ENCODE measurements at regions not wholly inside any gene's neighbourhood (a gene's known extent, or its start where the extent isn't known, plus 50 kb on each side); places are given as distances from the start of the nearest gene placed in this dataset.
"Not testable (repeated sequence)": the region's sequence is repeated elsewhere in the genome, so short reads cannot be mapped to it uniquely, and the experiment has no call there.

DNA sequence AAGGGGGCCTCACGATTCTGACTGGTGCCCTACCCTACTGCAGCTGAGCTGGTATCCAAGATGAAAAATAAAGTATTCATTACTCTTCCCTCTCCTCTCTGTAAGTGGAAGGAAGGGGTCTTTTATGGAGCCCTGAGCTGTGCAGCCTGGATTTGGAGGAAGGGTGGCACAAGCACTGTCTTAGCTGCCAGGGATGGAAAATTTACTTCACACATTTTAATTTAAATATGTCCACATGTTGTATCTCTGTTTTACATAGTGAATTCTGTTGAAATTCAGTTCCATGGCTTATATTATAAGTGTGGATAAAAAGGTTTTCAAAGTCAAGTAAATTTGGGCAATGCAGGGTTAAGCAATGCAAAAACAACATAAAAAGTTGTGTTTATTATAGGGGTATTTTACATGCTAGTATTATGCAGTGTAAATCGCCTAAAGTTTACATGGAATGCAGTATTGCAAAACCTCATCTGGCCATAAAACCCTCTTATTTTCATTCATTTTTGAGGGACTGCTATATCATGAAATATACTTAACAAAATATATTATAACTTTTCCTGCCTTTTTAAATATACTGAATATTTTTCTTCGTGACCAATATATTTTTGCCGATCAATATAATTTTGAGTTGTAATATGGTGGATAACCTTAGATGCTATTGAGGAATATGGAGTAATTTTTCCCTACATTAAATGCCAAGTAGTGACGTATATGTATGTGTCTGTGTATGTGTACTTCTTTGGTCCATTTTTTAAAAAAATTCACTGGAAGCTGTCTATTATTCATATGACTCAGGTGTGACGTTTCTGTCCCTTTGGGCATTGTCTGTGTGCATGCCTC, 333.9 kb upstream of the CYRIA start:
- H3K4me3 ChIP-seq (ENCODE audit: low read length in 3 of 3) = no peak overlapping the region
- H3K9ac ChIP-seq (ENCODE audit: low read depth in 1 of 3, low read length in 3 of 3) = no peak overlapping the region
- H3K4me1 ChIP-seq (ENCODE audit: control insufficient read depth in 3 of 3, insufficient read depth in 3 of 3, low read length in 3 of 3) = no peaks in the 10 kb centered on the region
- no peaks in the 10 kb centered on the region for H3K9me3 ChIP-seq (ENCODE audit: control insufficient read depth in 3 of 3, low read length in 3 of 3)
- H3K27me3 ChIP-seq (ENCODE audit: control insufficient read depth in 3 of 3, insufficient read depth in 3 of 3, low read length in 3 of 3) = no peaks in the 10 kb centered on the region
- H3K36me3 ChIP-seq (ENCODE audit: control insufficient read depth in 3 of 3, insufficient read depth in 3 of 3, low read length in 3 of 3) = no peaks in the 10 kb centered on the region
- no peak overlapping the region for H3K27ac ChIP-seq (ENCODE audit: low read depth, low read length)

DNA sequence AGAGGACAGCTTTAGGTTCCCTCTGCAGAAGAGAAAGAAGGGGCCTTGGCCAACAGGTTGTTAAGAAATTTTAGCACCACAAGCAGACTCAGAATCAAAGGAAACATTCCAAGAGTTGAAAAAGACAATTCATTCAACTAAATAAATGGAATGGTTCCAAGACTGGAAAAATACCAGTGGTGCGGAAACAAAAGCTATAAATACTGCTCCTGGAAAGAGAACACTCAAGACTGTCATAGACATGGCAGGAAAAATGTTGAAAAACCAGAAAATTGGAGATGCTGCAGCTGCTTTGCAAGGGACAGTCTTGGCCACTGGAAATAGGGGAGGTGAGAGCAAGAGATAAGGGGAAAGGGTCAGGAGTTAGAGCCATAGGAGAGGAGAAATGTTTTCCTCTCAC, 312.7 kb upstream of the CYRIA start:
- no peak overlapping the region for H3K27ac ChIP-seq (ENCODE audit: low read depth, low read length)
- H3K27me3 ChIP-seq (ENCODE audit: control insufficient read depth in 3 of 3, insufficient read depth in 3 of 3, low read length in 3 of 3) = no peaks in the 10 kb centered on the region
- H3K4me1 ChIP-seq (ENCODE audit: control insufficient read depth in 3 of 3, insufficient read depth in 3 of 3, low read length in 3 of 3) = no peaks in the 10 kb centered on the region
- no peaks in the 10 kb centered on the region for H3K9me3 ChIP-seq (ENCODE audit: control insufficient read depth in 3 of 3, low read length in 3 of 3)
- H3K36me3 ChIP-seq (ENCODE audit: control insufficient read depth in 3 of 3, insufficient read depth in 3 of 3, low read length in 3 of 3) = no peaks in the 10 kb centered on the region
- H3K9ac ChIP-seq (ENCODE audit: low read depth in 1 of 3, low read length in 3 of 3) = no peak overlapping the region
- H3K4me3 ChIP-seq (ENCODE audit: low read length in 3 of 3) = no peak overlapping the region

DNA sequence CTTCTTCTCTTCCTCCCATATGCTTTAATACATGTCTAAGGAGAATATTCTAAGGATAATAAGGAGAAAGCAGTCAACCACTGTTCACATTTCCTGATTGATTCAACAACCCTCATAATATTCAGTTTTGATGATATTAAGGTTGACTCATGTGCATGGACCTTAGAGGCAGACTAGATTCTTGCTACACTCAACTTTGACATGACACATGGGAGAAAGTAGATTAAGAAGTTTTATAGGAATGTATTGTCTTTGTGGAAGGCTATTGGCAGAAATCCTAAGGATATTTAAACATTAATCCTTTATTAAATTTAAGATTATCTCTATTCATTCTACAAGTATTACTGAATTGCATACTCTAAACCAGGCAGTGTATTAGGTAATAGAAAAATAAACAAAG, 309.1 kb upstream of the CYRIA start:
- no peak overlapping the region for H3K9ac ChIP-seq (ENCODE audit: low read depth in 1 of 3, low read length in 3 of 3)
- no peak overlapping the region for H3K27ac ChIP-seq (ENCODE audit: low read depth, low read length)
- no peak overlapping the region for H3K4me3 ChIP-seq (ENCODE audit: low read length in 3 of 3)
- no peaks in the 10 kb centered on the region for H3K27me3 ChIP-seq (ENCODE audit: control insufficient read depth in 3 of 3, insufficient read depth in 3 of 3, low read length in 3 of 3)
- H3K36me3 ChIP-seq (ENCODE audit: control insufficient read depth in 3 of 3, insufficient read depth in 3 of 3, low read length in 3 of 3) = no peaks in the 10 kb centered on the region
- H3K4me1 ChIP-seq (ENCODE audit: control insufficient read depth in 3 of 3, insufficient read depth in 3 of 3, low read length in 3 of 3) = no peaks in the 10 kb centered on the region
- H3K9me3 ChIP-seq (ENCODE audit: control insufficient read depth in 3 of 3, low read length in 3 of 3) = no peaks in the 10 kb centered on the region

DNA sequence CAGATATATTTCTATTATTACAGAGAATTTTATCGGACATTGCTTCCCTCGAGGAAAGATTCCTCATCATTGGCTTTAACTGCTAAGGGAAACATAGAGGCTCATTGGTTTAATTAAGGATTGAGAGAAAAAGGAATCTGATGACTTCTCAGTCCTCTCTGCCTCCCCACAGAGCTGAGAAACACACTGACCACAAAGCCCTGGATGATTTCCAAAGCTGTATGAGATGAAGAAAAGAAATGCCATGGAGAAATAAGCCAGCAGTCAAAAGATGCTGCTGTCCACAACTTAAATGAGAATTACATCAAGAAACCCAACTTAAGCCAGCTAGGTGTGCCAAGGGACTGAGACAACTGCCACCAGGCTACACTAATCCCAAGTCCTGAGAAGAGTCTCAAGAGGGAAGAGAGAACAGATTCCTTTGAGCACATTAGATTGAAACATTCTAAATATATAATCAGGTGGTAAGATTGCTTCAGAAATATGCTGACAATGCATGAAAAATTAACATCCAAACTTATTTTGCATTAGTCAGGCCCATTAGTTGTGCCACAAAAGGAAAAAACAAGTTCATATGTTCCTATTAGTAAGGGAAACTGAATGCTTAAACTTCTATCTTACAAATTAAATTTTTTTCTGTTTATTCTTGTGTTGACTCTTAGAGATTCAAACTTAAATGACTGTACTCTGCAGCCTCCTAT, 308.1 kb upstream of the CYRIA start:
- no peak overlapping the region for H3K27ac ChIP-seq (ENCODE audit: low read depth, low read length)
- no peaks in the 10 kb centered on the region for H3K27me3 ChIP-seq (ENCODE audit: control insufficient read depth in 3 of 3, insufficient read depth in 3 of 3, low read length in 3 of 3)
- H3K4me3 ChIP-seq (ENCODE audit: low read length in 3 of 3) = no peak overlapping the region
- no peak overlapping the region for H3K9ac ChIP-seq (ENCODE audit: low read depth in 1 of 3, low read length in 3 of 3)
- no peaks in the 10 kb centered on the region for H3K9me3 ChIP-seq (ENCODE audit: control insufficient read depth in 3 of 3, low read length in 3 of 3)
- H3K36me3 ChIP-seq (ENCODE audit: control insufficient read depth in 3 of 3, insufficient read depth in 3 of 3, low read length in 3 of 3) = no peaks in the 10 kb centered on the region
- H3K4me1 ChIP-seq (ENCODE audit: control insufficient read depth in 3 of 3, insufficient read depth in 3 of 3, low read length in 3 of 3) = no peaks in the 10 kb centered on the region

DNA sequence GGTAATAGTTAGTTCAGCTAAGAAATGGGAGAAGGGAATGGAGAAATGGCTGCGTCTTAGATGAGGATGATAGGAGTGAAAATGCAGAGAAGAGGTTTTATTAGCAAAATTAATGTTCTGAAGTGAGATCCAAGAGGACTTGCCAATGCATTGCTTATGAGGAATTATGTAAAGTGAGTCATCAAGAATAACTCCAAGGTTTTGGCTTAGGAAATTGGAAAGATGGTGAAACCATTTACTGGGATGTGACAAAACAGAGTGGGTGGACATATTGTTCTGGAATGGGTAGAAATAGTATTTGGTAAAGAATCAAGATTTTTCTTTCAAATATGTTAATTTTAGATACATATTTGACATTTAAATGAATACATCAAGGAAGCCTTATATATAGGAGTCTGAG, 306.6 kb upstream of the CYRIA start:
- no peaks in the 10 kb centered on the region for H3K4me1 ChIP-seq (ENCODE audit: control insufficient read depth in 3 of 3, insufficient read depth in 3 of 3, low read length in 3 of 3)
- H3K9ac ChIP-seq (ENCODE audit: low read depth in 1 of 3, low read length in 3 of 3) = no peak overlapping the region
- no peak overlapping the region for H3K4me3 ChIP-seq (ENCODE audit: low read length in 3 of 3)
- H3K27me3 ChIP-seq (ENCODE audit: control insufficient read depth in 3 of 3, insufficient read depth in 3 of 3, low read length in 3 of 3) = no peaks in the 10 kb centered on the region
- H3K27ac ChIP-seq (ENCODE audit: low read depth, low read length) = no peak overlapping the region
- H3K36me3 ChIP-seq (ENCODE audit: control insufficient read depth in 3 of 3, insufficient read depth in 3 of 3, low read length in 3 of 3) = no peaks in the 10 kb centered on the region
- H3K9me3 ChIP-seq (ENCODE audit: control insufficient read depth in 3 of 3, low read length in 3 of 3) = no peaks in the 10 kb centered on the region

GRCh38 chr2:16971722-16972234, 306.1 kb upstream of the CYRIA start:
- no peak overlapping the region for H3K9ac ChIP-seq (ENCODE audit: low read depth in 1 of 3, low read length in 3 of 3)
- no peaks in the 10 kb centered on the region for H3K27me3 ChIP-seq (ENCODE audit: control insufficient read depth in 3 of 3, insufficient read depth in 3 of 3, low read length in 3 of 3)
- no peaks in the 10 kb centered on the region for H3K9me3 ChIP-seq (ENCODE audit: control insufficient read depth in 3 of 3, low read length in 3 of 3)
- no peak overlapping the region for H3K27ac ChIP-seq (ENCODE audit: low read depth, low read length)
- H3K36me3 ChIP-seq (ENCODE audit: control insufficient read depth in 3 of 3, insufficient read depth in 3 of 3, low read length in 3 of 3) = no peaks in the 10 kb centered on the region
- no peaks in the 10 kb centered on the region for H3K4me1 ChIP-seq (ENCODE audit: control insufficient read depth in 3 of 3, insufficient read depth in 3 of 3, low read length in 3 of 3)
- no peak overlapping the region for H3K4me3 ChIP-seq (ENCODE audit: low read length in 3 of 3)

DNA sequence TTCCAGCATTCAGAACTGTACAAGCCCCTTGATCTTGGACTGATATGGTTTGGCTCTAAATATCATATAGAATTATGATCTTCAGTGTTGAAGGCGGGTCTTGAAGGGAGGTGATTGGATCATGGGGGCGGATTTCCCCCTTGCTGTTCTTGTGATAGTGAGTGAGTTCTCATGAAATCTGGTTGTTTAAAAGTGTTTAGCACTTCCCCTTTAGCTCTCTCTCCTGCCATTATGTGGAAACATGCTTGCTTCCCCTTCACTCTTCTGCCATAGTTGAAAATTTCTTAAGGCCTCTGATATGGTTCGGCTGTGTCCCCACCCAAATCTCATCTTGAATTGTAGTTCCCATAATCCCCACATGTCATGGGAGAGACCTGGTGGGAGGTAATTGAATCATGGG, 305.3 kb upstream of the CYRIA start:
- H3K27me3 ChIP-seq (ENCODE audit: control insufficient read depth in 3 of 3, insufficient read depth in 3 of 3, low read length in 3 of 3); H3K9ac ChIP-seq (ENCODE audit: low read depth in 1 of 3, low read length in 3 of 3); H3K27ac ChIP-seq (ENCODE audit: low read depth, low read length); H3K4me1 ChIP-seq (ENCODE audit: control insufficient read depth in 3 of 3, insufficient read depth in 3 of 3, low read length in 3 of 3); H3K9me3 ChIP-seq (ENCODE audit: control insufficient read depth in 3 of 3, low read length in 3 of 3); H3K4me3 ChIP-seq (ENCODE audit: low read length in 3 of 3); H3K36me3 ChIP-seq (ENCODE audit: control insufficient read depth in 3 of 3, insufficient read depth in 3 of 3, low read length in 3 of 3): not testable (repeated sequence)

DNA sequence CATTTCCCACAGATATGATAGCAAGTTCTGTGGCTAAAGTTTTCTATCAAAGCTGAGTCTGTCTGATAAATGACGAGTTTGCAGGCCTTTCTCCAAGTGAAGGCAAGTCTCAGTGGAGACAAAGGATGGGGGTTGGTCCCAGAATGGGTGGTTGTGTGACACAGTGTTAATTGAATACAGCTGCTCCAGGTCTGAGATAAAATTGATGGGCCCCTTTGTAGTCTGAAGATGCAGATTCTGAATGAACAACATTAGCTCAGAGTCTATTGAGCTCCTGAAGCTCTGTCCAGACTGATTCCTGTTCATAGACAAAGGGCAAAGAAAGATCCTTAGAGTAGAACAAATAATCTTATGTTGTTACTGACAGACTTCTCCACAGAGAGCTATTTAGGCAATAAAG, 296.9 kb upstream of the CYRIA start:
- H3K27ac ChIP-seq (ENCODE audit: low read depth, low read length) = no peak overlapping the region

DNA sequence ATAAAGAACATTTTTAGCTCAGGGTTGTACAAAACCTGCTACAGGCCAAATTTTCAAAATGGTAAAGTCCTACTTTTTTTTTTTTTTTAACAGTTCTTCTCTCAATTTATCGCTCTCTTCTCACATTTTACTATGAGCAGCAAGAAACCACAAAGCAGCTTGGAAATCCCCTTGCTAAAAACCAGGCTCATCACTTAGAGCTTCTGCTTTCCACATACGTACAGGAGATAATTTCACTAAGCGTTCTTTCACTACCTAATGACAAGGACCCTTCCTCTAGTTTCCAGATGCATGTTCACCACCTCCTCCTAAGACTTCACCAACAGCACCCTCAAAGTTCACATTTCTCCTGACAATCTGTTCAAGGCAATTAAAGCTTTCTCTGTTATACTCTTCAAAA, 294.9 kb upstream of the CYRIA start:
- Histone ChIP-seq H3K27ac (ENCODE audit: low read depth, low read length) (no peak overlapping the region), H3K4me1 (ENCODE audit: control insufficient read depth in 3 of 3, insufficient read depth in 3 of 3, low read length in 3 of 3) (no peaks in the 10 kb centered on the region), H3K27me3 (ENCODE audit: control insufficient read depth in 3 of 3, insufficient read depth in 3 of 3, low read length in 3 of 3) (no peaks in the 10 kb centered on the region), H3K9ac (ENCODE audit: low read depth in 1 of 3, low read length in 3 of 3) (no peak overlapping the region), H3K4me3 (ENCODE audit: low read length in 3 of 3) (no peak overlapping the region), H3K9me3 (ENCODE audit: control insufficient read depth in 3 of 3, low read length in 3 of 3) (no peaks in the 10 kb centered on the region), H3K36me3 (ENCODE audit: control insufficient read depth in 3 of 3, insufficient read depth in 3 of 3, low read length in 3 of 3) (no peaks in the 10 kb centered on the region)

More for the DNA sequence above, 296.9 kb upstream of the CYRIA start:
- no peaks in the 10 kb centered on the region for H3K27me3 ChIP-seq (ENCODE audit: control insufficient read depth in 3 of 3, insufficient read depth in 3 of 3, low read length in 3 of 3)
- no peaks in the 10 kb centered on the region for H3K36me3 ChIP-seq (ENCODE audit: control insufficient read depth in 3 of 3, insufficient read depth in 3 of 3, low read length in 3 of 3)
- no peaks in the 10 kb centered on the region for H3K4me1 ChIP-seq (ENCODE audit: control insufficient read depth in 3 of 3, insufficient read depth in 3 of 3, low read length in 3 of 3)
- no peak overlapping the region for H3K4me3 ChIP-seq (ENCODE audit: low read length in 3 of 3)
- H3K9me3 ChIP-seq (ENCODE audit: control insufficient read depth in 3 of 3, low read length in 3 of 3) = no peaks in the 10 kb centered on the region
- no peak overlapping the region for H3K9ac ChIP-seq (ENCODE audit: low read depth in 1 of 3, low read length in 3 of 3)

GRCh38 chr2:16958266-16958665, 292.6 kb upstream of the CYRIA start:
- no peaks in the 10 kb centered on the region for H3K9me3 ChIP-seq (ENCODE audit: control insufficient read depth in 3 of 3, low read length in 3 of 3)
- no peaks in the 10 kb centered on the region for H3K4me1 ChIP-seq (ENCODE audit: control insufficient read depth in 3 of 3, insufficient read depth in 3 of 3, low read length in 3 of 3)
- H3K9ac ChIP-seq (ENCODE audit: low read depth in 1 of 3, low read length in 3 of 3) = no peak overlapping the region
- H3K27me3 ChIP-seq (ENCODE audit: control insufficient read depth in 3 of 3, insufficient read depth in 3 of 3, low read length in 3 of 3) = no peaks in the 10 kb centered on the region
- no peak overlapping the region for H3K27ac ChIP-seq (ENCODE audit: low read depth, low read length)
- H3K4me3 ChIP-seq (ENCODE audit: low read length in 3 of 3) = no peak overlapping the region
- H3K36me3 ChIP-seq (ENCODE audit: control insufficient read depth in 3 of 3, insufficient read depth in 3 of 3, low read length in 3 of 3) = no peaks in the 10 kb centered on the region

Data from skeletal muscle tissue (tissue), 3 donors.